Ovary (tissue), 7 donors: ENCODE measurements at regions not wholly inside any gene's neighbourhood (a gene's known extent, or its start where the extent isn't known, plus 50 kb on each side); places are given as distances from the start of the nearest gene placed in this dataset.

Experiments used
- DNase-seq, 5 donors: peaks; one replicate each; pipeline ENCODE4 v3.0.0-alpha.2; 2019 to 2020
- H3K27ac ChIP-seq, 2 donors: fragments of 200-600 bp; one replicate each; pipeline versions ENCODE4 v1.5.1 to v1.8.0; 2019 to 2022
- H3K27me3 ChIP-seq: fragments of 200-600 bp; one replicate; pipeline ENCODE4 v1.8.0; 2022
- H3K36me3 ChIP-seq: fragments of 200-600 bp; sonication (generic); one replicate; pipeline ENCODE4 v1.5.1; 2019
- H3K4me1 ChIP-seq: one replicate; pipeline ENCODE4 v1.8.1; 2013; ENCODE audit warnings: mild to moderate bottlenecking, moderate library complexity; ENCODE audit not compliant: insufficient read depth
- H3K4me3 ChIP-seq: fragments of 200-600 bp; sonication (generic); one replicate; pipeline ENCODE4 v1.5.1; 2017
- H3K9me3 ChIP-seq, 2 donors: fragments of 200-600 bp in 1 of 2; sonication (generic) in 1 of 2; one replicate each; pipeline versions ENCODE4 v1.5.1 to v1.8.1; 2013 to 2019; ENCODE audit warnings: mild to moderate bottlenecking in 1 of 2, moderate library complexity in 1 of 2
- EP300 ChIP-seq: sonication (generic); formaldehyde crosslinking; IDR thresholded peaks from one replicate; pipeline ENCODE4 v1.6.1; 2017; ENCODE audit warnings: antibody characterized with exemption
- POLR2A ChIP-seq: fragments of 450-650 bp; IDR thresholded peaks from one replicate; pipeline ENCODE4 v1.6.1; 2017; ENCODE audit warnings: antibody characterized with exemption, mild to moderate bottlenecking, moderate library complexity
- WGBS, 3 donors: extraction: QIAGEN DNeasy Blood & Tissue Kit in 1 of 3; methylation state at CpG; one replicate each; pipeline versions ENCODE4 v1.1.5 to v1.1.7; 2013 to 2017; 5-methylcytosine and 5-hydroxymethylcytosine counted together
- intact Hi-C, 4 donors: fragments of 100-400 bp; cut with DNase I; formaldehyde crosslinking; loops; one replicate each; pipeline versions ENCODE4 v1.11.0 to v1.15.1; 2022 to 2023
- TF ChIP-seq, protein P1 (sequence below), 3 donors: fragments of 450-650 bp in 2 of 3; fragments of 200-600 bp in 1 of 3; IDR thresholded peaks; one replicate each; pipeline versions ENCODE4 v1.5.1 to v1.8.0; 2016 to 2022; ENCODE audit warnings: antibody characterized with exemption in 3 of 3, mild to moderate bottlenecking in 1 of 3
- donor health status: DM: no; HTN: no; CAD: no; lungs with moderate emphysema.
- donor health status: DM: no; HTN: no; CAD: no.
- donor health status: Bipolar disorder and iron deficiency.
- donor health status: DM: no; HTN: no; CAD: no.
- donor health status: DM: yes; HTN: yes; CAD: no.

DNA sequence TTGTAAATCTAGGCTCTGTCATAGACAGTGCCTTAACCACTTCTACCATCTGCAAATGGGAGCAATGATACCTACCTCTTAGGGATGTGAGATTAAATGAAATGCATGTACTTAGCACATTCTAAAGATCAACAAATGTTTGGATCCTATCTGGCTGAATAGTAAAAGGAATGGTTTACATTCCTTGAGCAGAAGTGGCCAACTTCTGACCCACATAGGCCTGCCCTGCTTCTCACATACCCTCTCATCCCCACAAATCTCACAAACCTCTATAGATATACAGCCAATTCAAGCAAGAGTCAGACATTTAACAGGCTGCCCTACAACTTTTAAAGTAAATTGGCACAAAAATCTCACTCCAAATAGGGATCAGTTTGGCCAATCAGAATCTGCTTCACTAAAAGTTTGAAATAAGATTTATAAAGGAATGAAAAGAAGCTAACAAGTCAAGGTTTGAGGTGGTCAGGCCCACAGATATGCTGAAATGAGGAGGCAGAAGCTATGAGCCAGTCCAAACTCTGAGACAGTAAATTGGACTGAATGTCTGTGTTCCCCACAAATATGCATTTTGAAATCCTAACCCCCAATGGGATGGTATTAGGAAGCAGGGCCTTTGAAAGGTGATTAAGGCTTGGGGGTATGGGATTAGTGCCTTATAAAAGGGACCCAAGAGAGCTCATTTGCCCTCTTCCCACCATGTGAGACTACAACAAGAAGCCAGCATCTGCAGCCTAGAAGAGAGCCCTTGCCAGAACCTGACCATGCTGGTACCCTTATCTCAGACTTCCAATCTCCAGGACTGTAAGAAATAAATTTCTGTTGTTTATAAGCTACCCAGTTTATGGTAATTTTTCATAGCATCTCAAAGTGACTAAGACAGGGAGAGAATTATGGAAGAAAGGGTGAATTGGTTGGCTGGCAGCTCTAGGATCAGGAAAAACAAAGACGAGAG lies 227.8 kb upstream of the RBMS1 start:
- WGBS, 3 donors, result 92 to 100% (median 95%) methylated on average over 1 of the region's 1 CpG

DNA sequence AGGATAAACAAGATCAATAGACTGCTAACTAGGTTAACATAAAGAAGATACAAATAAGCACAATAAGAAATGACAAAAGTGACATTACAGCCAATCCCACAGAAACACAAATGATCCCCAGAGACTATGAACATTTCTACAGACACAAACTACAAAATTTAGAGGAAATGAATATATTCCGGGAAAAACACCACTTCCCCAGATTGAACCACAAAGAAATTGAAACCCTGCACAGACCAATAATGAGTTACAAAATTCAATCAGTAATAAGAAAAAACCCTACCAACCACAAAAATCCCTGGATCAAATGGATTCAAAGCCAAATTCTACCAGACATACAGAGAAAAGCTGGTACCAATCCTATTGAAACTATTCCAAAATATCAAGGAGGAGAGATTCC lies 232.4 kb upstream of the RBMS1 start:
- Histone ChIP-seq H3K4me3 (no peak overlapping the region), H3K36me3 (no peaks in the 10 kb centered on the region), H3K27me3 (no peaks in the 10 kb centered on the region), H3K27ac (no peak overlapping the region), H3K9me3 (no peaks in the 10 kb centered on the region), H3K4me1 (no peaks in the 10 kb centered on the region)
- DNase-seq, result no peak
- 0 to 89% (median 66%) methylated on average over 1 of the region's 1 CpG for WGBS, 3 donors
- intact Hi-C loops, result no loop called here
- TF ChIP-seq EP300, result no peak
- TF ChIP-seq, protein P1, sequence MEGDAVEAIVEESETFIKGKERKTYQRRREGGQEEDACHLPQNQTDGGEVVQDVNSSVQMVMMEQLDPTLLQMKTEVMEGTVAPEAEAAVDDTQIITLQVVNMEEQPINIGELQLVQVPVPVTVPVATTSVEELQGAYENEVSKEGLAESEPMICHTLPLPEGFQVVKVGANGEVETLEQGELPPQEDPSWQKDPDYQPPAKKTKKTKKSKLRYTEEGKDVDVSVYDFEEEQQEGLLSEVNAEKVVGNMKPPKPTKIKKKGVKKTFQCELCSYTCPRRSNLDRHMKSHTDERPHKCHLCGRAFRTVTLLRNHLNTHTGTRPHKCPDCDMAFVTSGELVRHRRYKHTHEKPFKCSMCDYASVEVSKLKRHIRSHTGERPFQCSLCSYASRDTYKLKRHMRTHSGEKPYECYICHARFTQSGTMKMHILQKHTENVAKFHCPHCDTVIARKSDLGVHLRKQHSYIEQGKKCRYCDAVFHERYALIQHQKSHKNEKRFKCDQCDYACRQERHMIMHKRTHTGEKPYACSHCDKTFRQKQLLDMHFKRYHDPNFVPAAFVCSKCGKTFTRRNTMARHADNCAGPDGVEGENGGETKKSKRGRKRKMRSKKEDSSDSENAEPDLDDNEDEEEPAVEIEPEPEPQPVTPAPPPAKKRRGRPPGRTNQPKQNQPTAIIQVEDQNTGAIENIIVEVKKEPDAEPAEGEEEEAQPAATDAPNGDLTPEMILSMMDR (IDR thresholded peaks at IDR 0.05), result no peak
- no peak for TF ChIP-seq POLR2A

More for the DNA sequence above, 227.8 kb upstream of the RBMS1 start:
- Histone ChIP-seq H3K4me1 (no peaks in the 10 kb centered on the region), H3K27me3 (no peaks in the 10 kb centered on the region), H3K9me3 (no peaks in the 10 kb centered on the region), H3K36me3 (no peaks in the 10 kb centered on the region), H3K4me3 (no peak overlapping the region), H3K27ac (no peak overlapping the region)
- intact Hi-C loops, result no loop called here
- TF ChIP-seq EP300, result no peak
- TF ChIP-seq POLR2A, result no peak
- TF ChIP-seq, protein P1 (IDR thresholded peaks at IDR 0.05), result no peak
- no peak for DNase-seq

DNA sequence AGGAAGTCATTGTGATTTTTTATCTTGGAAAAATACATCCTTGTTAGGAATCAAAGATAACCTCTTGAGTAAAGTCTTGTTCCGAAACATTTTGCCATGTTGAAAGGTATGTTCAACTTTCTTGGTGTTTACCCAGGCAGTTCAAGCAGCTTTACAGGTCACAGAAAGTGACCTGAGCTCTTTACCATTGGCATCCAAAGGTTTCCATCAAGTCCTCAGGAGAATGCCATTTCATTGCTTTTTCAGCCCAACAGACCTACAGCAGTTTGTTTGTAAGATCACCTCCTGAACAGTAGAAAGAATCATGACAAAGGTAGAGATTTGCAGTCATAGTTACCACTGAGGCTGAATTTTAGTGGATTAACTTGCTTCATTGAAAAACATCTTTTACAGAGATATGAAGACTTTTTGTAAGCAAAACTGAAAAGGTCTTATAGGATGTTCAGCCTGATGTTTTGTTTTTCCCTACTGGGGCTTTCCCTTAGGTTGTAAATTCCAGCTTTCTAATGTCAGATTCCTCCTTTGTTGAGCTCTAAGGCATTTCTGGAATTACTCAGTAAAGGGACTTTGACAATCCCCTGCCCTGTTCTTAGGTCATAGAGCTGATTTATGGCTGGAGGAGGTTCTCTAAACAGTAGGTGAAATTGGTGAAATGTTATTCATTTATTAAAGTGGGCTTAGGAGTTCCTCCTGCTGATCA lies 236.8 kb upstream of the RBMS1 start:
- H3K9me3 ChIP-seq, result no peaks in the 10 kb centered on the region
- TF ChIP-seq, protein P1 (IDR thresholded peaks at IDR 0.05), result no peak
- TF ChIP-seq EP300 (no peak), POLR2A (no peak)
- H3K4me3 ChIP-seq, result no peak overlapping the region
- H3K27ac ChIP-seq, result no peak overlapping the region
- no peaks in the 10 kb centered on the region for H3K27me3 ChIP-seq
- DNase-seq, result no peak
- intact Hi-C loops, result no loop called here
- H3K36me3 ChIP-seq, result no peaks in the 10 kb centered on the region
- H3K4me1 ChIP-seq, result no peaks in the 10 kb centered on the region
- WGBS, 3 donors, result 96 to 97% (median 97%) methylated on average over 1 of the region's 1 CpG

DNA sequence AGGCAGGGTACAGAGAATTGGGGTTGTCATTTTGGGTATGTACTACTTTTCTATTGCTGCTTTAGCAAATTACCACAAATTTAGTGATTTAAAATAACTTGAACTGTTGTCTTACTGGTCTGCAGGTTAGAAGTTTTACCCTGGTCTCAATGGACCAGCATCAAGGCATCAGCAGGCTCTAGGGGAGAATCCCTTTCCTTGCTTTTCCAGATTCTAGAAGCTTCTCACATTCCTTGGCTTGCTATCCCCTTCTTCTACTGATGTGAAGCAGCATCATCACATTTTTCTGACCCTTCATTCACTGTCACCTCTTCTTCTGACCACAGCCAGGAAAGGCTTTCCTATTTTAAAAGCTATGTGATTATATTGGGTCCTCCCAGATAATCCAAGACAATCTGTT lies 237.8 kb upstream of the RBMS1 start:
- H3K9me3 ChIP-seq, result no peaks in the 10 kb centered on the region
- intact Hi-C loops, result no loop called here
- DNase-seq, result no peak
- H3K4me1 ChIP-seq, result no peaks in the 10 kb centered on the region
- TF ChIP-seq POLR2A (no peak), EP300 (no peak)
- TF ChIP-seq, protein P1 (IDR thresholded peaks at IDR 0.05), result no peak
- no peak overlapping the region for H3K4me3 ChIP-seq
- H3K27me3 ChIP-seq, result no peaks in the 10 kb centered on the region
- no peaks in the 10 kb centered on the region for H3K36me3 ChIP-seq
- H3K27ac ChIP-seq, result no peak overlapping the region
